Left ventricle myocardium inferior (tissue), 1 donor: ENCODE measurements at regions not wholly inside any gene's neighbourhood (a gene's known extent, or its start where the extent isn't known, plus 50 kb on each side); places are given as distances from the start of the nearest gene placed in this dataset.
"Not testable (repeated sequence)": the region's sequence is repeated elsewhere in the genome, so short reads cannot be mapped to it uniquely, and the experiment has no call there.

Source experiments
- DNase-seq: peaks from one replicate; pipeline ENCODE4 v3.0.0-alpha.2; 2020
- H3K27ac ChIP-seq: fragments of 200-600 bp; replicated peaks from 2 replicates; pipeline ENCODE4 v1.8.0; 2021
- H3K27me3 ChIP-seq: fragments of 200-600 bp; 2 replicates; pipeline ENCODE4 v1.8.0; 2021; ENCODE audit warnings: low read depth
- H3K36me3 ChIP-seq: fragments of 200-600 bp; 2 replicates; pipeline ENCODE4 v1.8.0; 2021
- H3K4me1 ChIP-seq: fragments of 200-600 bp; 2 replicates; pipeline ENCODE4 v1.8.0; 2021
- H3K4me3 ChIP-seq: fragments of 200-600 bp; 2 replicates; pipeline ENCODE4 v1.8.0; 2021; ENCODE audit warnings: mild to moderate bottlenecking, moderate library complexity
- H3K9me3 ChIP-seq: fragments of 200-600 bp; replicated peaks from 2 replicates; pipeline ENCODE4 v1.8.0; 2021
- intact Hi-C: fragments of 100-400 bp; cut with micrococcal nuclease; formaldehyde crosslinking; loops from one replicate; pipeline ENCODE4 v1.11.0; 2022
- TF ChIP-seq, protein P1 (sequence below): fragments of 200-600 bp; IDR thresholded peaks from 2 replicates; pipeline ENCODE4 v1.8.0; 2021; ENCODE audit warnings: antibody characterized with exemption, mild to moderate bottlenecking, borderline replicate concordance
- donor health status: DM: no; HTN: yes; CAD: no; lungs with severe emphysema.

- H3K27me3 ChIP-seq, H3K9me3 ChIP-seq, H3K4me1 ChIP-seq, DNase-seq, H3K27ac ChIP-seq, intact Hi-C loops, H3K36me3 ChIP-seq, H3K4me3 ChIP-seq: not testable (repeated sequence)
Observed at GRCh38 chr1:224030257-224030656, 83.7 kb upstream of the FBXO28 start.

DNA sequence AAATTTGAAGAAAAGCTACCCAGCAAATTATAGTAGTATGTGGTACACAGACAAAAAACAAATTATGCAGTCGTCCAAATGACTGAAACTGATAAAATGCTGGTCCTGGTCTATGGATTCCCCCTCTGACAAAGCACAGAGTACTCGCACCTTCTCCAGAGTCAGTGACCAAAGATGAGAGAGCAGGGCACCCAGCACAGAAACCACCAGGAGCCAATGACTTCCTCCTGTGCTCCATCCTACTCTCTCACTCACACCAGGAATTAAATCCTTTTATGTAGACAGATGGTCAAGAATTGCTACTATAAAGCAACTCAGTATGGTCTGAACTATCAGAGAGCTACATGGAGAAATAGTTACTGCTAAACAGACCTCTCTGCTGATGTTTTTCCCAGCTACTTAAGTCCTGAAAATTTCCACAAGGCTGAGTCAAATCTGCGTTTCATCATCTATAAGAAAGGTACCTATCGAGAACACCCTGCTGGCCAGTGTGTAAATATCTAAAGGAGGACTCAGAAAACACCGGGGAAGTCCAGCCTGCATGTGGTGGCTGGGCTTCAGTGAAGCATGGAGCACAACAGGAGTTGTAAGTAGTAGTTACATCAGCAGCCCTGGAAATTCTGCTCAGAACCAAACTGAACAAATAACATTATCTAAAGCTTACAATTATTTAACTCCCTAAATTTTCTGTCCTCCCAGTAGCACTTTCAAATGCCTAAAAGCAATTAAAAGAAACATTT lies 84.5 kb upstream of the FBXO28 start:
- DNase-seq, H3K27ac ChIP-seq, H3K36me3 ChIP-seq, H3K4me3 ChIP-seq, intact Hi-C loops, H3K27me3 ChIP-seq, H3K4me1 ChIP-seq, H3K9me3 ChIP-seq: not testable (repeated sequence)

- H3K27ac ChIP-seq, H3K27me3 ChIP-seq, H3K9me3 ChIP-seq, intact Hi-C loops, H3K4me3 ChIP-seq, H3K4me1 ChIP-seq, H3K36me3 ChIP-seq, DNase-seq: not testable (repeated sequence)
Observed at GRCh38 chr1:224028802-224029201, 85.1 kb upstream of the FBXO28 start.

- H3K36me3 ChIP-seq, intact Hi-C loops, H3K4me3 ChIP-seq, DNase-seq, H3K9me3 ChIP-seq, H3K27me3 ChIP-seq: not testable (repeated sequence)
- peak overlapping the region; percentile 33 for H3K27ac ChIP-seq
- peaks cover 26% of the 10 kb centered on the region for H3K4me1 ChIP-seq
Observed at GRCh38 chr1:224023122-224023521, 90.8 kb upstream of the FBXO28 start.

GRCh38 chr1:224022249-224022970 lies 91.5 kb upstream of the FBXO28 start:
- H3K36me3 ChIP-seq, H3K9me3 ChIP-seq, intact Hi-C loops, DNase-seq, H3K27me3 ChIP-seq, H3K4me3 ChIP-seq: not testable (repeated sequence)
- peak overlapping the region; percentile 33 for H3K27ac ChIP-seq
- H3K4me1 ChIP-seq, result peaks cover 26% of the 10 kb centered on the region

- H3K4me1 ChIP-seq, result peaks cover 26% of the 10 kb centered on the region
- H3K27me3 ChIP-seq, H3K36me3 ChIP-seq, intact Hi-C loops, H3K4me3 ChIP-seq, H3K9me3 ChIP-seq, DNase-seq: not testable (repeated sequence)
- H3K27ac ChIP-seq, result peak overlapping the region; percentile 23
Observed at GRCh38 chr1:224019866-224020265, 94.0 kb upstream of the FBXO28 start.

GRCh38 chr1:224015782-224016181 lies 98.1 kb upstream of the FBXO28 start:
- H3K4me1 ChIP-seq, intact Hi-C loops, H3K27me3 ChIP-seq, DNase-seq, H3K27ac ChIP-seq, H3K36me3 ChIP-seq, H3K4me3 ChIP-seq: not testable (repeated sequence)
- peaks cover 19% of the 10 kb centered on the region for H3K9me3 ChIP-seq

GRCh38 chr1:224014330-224014649 lies 99.6 kb upstream of the FBXO28 start:
- H3K9me3 ChIP-seq, result peaks cover 19% of the 10 kb centered on the region
- H3K4me1 ChIP-seq, result peaks cover 4% of the 10 kb centered on the region
- intact Hi-C loops, result no loop called here
- no peak overlapping the region for H3K4me3 ChIP-seq
- no peaks in the 10 kb centered on the region for H3K36me3 ChIP-seq
- H3K27ac ChIP-seq, result no peak overlapping the region
- TF ChIP-seq, protein P1, sequence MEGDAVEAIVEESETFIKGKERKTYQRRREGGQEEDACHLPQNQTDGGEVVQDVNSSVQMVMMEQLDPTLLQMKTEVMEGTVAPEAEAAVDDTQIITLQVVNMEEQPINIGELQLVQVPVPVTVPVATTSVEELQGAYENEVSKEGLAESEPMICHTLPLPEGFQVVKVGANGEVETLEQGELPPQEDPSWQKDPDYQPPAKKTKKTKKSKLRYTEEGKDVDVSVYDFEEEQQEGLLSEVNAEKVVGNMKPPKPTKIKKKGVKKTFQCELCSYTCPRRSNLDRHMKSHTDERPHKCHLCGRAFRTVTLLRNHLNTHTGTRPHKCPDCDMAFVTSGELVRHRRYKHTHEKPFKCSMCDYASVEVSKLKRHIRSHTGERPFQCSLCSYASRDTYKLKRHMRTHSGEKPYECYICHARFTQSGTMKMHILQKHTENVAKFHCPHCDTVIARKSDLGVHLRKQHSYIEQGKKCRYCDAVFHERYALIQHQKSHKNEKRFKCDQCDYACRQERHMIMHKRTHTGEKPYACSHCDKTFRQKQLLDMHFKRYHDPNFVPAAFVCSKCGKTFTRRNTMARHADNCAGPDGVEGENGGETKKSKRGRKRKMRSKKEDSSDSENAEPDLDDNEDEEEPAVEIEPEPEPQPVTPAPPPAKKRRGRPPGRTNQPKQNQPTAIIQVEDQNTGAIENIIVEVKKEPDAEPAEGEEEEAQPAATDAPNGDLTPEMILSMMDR, result no peak
- no peak for DNase-seq
- no peaks in the 10 kb centered on the region for H3K27me3 ChIP-seq

DNA sequence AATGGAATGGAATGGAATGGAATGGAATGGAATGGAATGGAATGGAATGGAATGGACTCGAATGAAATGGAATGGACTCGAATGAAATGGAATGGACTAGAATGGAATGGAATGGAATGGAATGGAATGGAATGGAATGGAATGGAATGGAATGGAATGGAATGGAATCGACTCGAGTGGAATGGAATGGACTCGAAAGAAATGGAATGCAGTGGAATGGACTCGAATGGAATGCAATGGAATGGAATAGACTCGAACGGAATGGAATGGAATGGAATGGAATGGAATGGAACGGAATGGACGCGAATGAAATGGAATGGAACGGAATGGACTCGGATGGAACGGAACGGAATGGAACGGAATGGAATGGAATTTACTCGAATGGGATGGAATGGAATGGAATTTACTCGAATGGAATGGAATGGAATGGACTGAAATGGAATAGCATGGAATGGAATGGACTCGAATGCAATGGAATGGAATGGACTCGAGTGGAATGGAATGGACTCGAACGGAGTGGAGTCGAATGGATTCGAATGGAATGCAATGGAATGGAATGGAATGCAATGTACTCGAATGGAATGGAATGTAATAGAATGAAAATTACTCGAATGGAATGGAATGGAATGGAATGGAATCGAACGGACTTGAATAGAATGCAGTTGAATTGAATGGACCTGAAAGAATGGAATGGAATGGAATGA lies 100.1 kb upstream of the FBXO28 start:
- H3K27me3 ChIP-seq, H3K4me1 ChIP-seq, intact Hi-C loops, H3K4me3 ChIP-seq, DNase-seq, H3K27ac ChIP-seq, H3K36me3 ChIP-seq: not testable (repeated sequence)
- H3K9me3 ChIP-seq, result peaks cover 19% of the 10 kb centered on the region

GRCh38 chr1:224012807-224013434 lies 101.0 kb upstream of the FBXO28 start:
- H3K27me3 ChIP-seq, H3K4me3 ChIP-seq, intact Hi-C loops, H3K36me3 ChIP-seq, H3K4me1 ChIP-seq, H3K27ac ChIP-seq, DNase-seq: not testable (repeated sequence)
- peaks cover 19% of the 10 kb centered on the region for H3K9me3 ChIP-seq

GRCh38 chr1:224012162-224012561 lies 101.7 kb upstream of the FBXO28 start:
- H3K4me3 ChIP-seq, DNase-seq, H3K27me3 ChIP-seq, H3K27ac ChIP-seq, H3K4me1 ChIP-seq, intact Hi-C loops: not testable (repeated sequence)
- H3K9me3 ChIP-seq, result peaks cover 19% of the 10 kb centered on the region
- H3K36me3 ChIP-seq, result peaks cover 11% of the 10 kb centered on the region

DNA sequence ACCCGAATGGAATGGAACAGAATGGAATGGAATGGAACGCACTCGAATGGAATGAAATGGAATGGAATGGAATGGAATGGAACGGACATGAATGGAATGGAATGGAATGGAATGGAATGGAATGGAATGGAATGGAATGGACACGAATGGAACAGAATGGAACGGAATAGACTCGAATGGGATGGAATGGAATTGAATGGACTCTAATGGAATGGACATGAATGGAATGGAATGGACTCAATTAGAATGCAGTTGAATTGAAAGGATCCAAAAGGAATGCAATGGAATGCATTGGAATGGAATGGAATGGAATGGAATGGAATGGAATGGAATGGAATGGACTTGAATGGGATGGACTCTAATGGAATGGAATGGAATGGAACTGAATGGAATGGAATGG lies 102.2 kb upstream of the FBXO28 start:
- DNase-seq, H3K27ac ChIP-seq, H3K27me3 ChIP-seq, H3K4me3 ChIP-seq, intact Hi-C loops, H3K4me1 ChIP-seq: not testable (repeated sequence)
- H3K36me3 ChIP-seq, result peaks cover 13% of the 10 kb centered on the region
- H3K9me3 ChIP-seq, result peaks cover 19% of the 10 kb centered on the region
